Thyroid gland (tissue), 4 donors: ENCODE measurements at regions not wholly inside any gene's neighbourhood (a gene's known extent, or its start where the extent isn't known, plus 50 kb on each side); places are given as distances from the start of the nearest gene placed in this dataset.

Experiments
- DNase-seq, 2 donors: peaks; one replicate each; pipeline ENCODE4 v3.0.0-alpha.2; 2019
- H3K27ac ChIP-seq, 3 donors: fragments of 200-600 bp; sonication (generic); 1 replicate in 2 of 3; 2 replicates in 1 of 3; pipeline ENCODE4 v1.5.1; 2016 to 2019; ENCODE audit warnings: mild to moderate bottlenecking in 1 of 3, moderate library complexity in 1 of 3
- H3K27me3 ChIP-seq: fragments of 200-600 bp; sonication (generic); one replicate; pipeline ENCODE4 v1.5.1; 2019
- H3K36me3 ChIP-seq, 2 donors: fragments of 200-600 bp; sonication (generic); one replicate each; pipeline ENCODE4 v1.5.1; 2016 to 2019
- H3K4me1 ChIP-seq, 2 donors: fragments of 200-600 bp; sonication (generic); one replicate each; pipeline ENCODE4 v1.5.1; 2017 to 2019
- H3K4me3 ChIP-seq, 3 donors: fragments of 200-600 bp; sonication (generic); replicated peaks in 1 of 3; 1 replicate in 2 of 3; 2 replicates in 1 of 3; pipeline ENCODE4 v1.5.1; 2016; ENCODE audit warnings: mild to moderate bottlenecking in 1 of 3
- H3K9me3 ChIP-seq: fragments of 200-600 bp; sonication (generic); one replicate; pipeline ENCODE4 v1.5.1; 2017
- POLR2A ChIP-seq, 2 donors: fragments of 450-650 bp; IDR thresholded peaks; one replicate each; pipeline ENCODE4 v1.6.1; 2017; ENCODE audit warnings: antibody characterized with exemption in 2 of 2, mild to moderate bottlenecking in 2 of 2, moderate library complexity in 1 of 2
- WGBS, 2 donors: methylation state at CpG; one replicate each; pipeline ENCODE4 v1.1.5; 2017; 5-methylcytosine and 5-hydroxymethylcytosine counted together
- intact Hi-C: fragments of 100-400 bp; cut with DNase I; formaldehyde crosslinking; loops from one replicate; pipeline ENCODE4 v1.15.1; 2023
- TF ChIP-seq, protein P1 (sequence below), 6 experiments: fragments of 200-600 bp in 3 of 6; fragments of 450-650 bp in 3 of 6; sonication (generic) in 3 of 6; IDR thresholded peaks; one replicate each; pipeline ENCODE4 v1.5.1; 2016 to 2019; ENCODE audit warnings: antibody characterized with exemption in 6 of 6, mild to moderate bottlenecking in 2 of 6, inconsistent platforms in 1 of 6, moderate library complexity in 1 of 6

- intact Hi-C loops = no loop called here
- Histone ChIP-seq H3K4me1 (peaks cover 9% of the 10 kb centered on the region in 2 donors), H3K4me3 (no peak overlapping the region), H3K27ac (no peak overlapping the region), H3K27me3 (no peaks in the 10 kb centered on the region), H3K9me3 (no peaks in the 10 kb centered on the region), H3K36me3 (no peaks in the 10 kb centered on the region)
- no peak for TF ChIP-seq POLR2A (IDR thresholded peaks at IDR 0.05)
- TF ChIP-seq, protein P1, sequence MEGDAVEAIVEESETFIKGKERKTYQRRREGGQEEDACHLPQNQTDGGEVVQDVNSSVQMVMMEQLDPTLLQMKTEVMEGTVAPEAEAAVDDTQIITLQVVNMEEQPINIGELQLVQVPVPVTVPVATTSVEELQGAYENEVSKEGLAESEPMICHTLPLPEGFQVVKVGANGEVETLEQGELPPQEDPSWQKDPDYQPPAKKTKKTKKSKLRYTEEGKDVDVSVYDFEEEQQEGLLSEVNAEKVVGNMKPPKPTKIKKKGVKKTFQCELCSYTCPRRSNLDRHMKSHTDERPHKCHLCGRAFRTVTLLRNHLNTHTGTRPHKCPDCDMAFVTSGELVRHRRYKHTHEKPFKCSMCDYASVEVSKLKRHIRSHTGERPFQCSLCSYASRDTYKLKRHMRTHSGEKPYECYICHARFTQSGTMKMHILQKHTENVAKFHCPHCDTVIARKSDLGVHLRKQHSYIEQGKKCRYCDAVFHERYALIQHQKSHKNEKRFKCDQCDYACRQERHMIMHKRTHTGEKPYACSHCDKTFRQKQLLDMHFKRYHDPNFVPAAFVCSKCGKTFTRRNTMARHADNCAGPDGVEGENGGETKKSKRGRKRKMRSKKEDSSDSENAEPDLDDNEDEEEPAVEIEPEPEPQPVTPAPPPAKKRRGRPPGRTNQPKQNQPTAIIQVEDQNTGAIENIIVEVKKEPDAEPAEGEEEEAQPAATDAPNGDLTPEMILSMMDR (IDR thresholded peaks at IDR 0.05) = no peak
- no peak for DNase-seq
- 73 to 80% methylated on average over 6 to 10 of the region's 11 CpGs for WGBS, 2 donors
These were observed 60.4 kb upstream of the PSEN2 start for GRCh38 chr1:226809785-226810571.

DNA sequence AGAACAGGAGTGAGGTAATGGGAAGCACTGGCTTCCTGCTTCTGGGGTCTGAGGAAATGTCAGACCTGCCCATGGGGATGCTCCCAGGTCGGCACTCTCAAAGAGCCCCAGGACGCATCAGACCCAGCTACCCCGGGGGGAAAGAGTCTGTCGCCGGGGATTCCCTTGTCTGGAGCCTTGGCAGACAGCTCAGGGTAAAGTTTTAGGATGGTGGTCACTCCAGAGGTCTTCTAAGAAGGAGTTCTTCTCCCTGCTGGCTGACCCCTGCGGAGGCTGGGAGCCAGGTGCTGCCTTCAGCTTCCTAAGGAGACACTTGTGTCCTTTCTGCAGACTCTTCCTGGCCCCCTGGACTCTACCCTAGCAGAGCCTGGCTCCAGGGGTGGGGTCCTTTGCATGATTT lies 61.9 kb upstream of the PSEN2 start:
- no peak for TF ChIP-seq POLR2A (IDR thresholded peaks at IDR 0.05)
- TF ChIP-seq, protein P1 (IDR thresholded peaks at IDR 0.05) = no peak
- no peaks in the 10 kb centered on the region for H3K9me3 ChIP-seq
- H3K4me3 ChIP-seq = no peak overlapping the region
- intact Hi-C loops = no loop called here
- WGBS, 2 donors = 93 to 100% methylated on average over 1 to 3 of the region's 6 CpGs
- no peak for DNase-seq
- no peak overlapping the region for H3K27ac ChIP-seq
- H3K36me3 ChIP-seq = no peaks in the 10 kb centered on the region
- H3K4me1 ChIP-seq = no peaks in the 10 kb centered on the region
- no peaks in the 10 kb centered on the region for H3K27me3 ChIP-seq

- Histone ChIP-seq H3K27ac (no peak overlapping the region), H3K4me3 (no peak overlapping the region), H3K36me3 (no peaks in the 10 kb centered on the region), H3K27me3 (no peaks in the 10 kb centered on the region), H3K9me3 (no peaks in the 10 kb centered on the region), H3K4me1 (no peaks in the 10 kb centered on the region)
- DNase-seq = no peak
- WGBS, 2 donors = 44 to 50% methylated on average over 1 of the region's 1 CpG
- intact Hi-C loops = no loop called here
- no peak for TF ChIP-seq POLR2A (IDR thresholded peaks at IDR 0.05)
- TF ChIP-seq, protein P1 (IDR thresholded peaks at IDR 0.05) = no peak
These were observed 63.4 kb upstream of the PSEN2 start for GRCh38 chr1:226806988-226807387.

DNA sequence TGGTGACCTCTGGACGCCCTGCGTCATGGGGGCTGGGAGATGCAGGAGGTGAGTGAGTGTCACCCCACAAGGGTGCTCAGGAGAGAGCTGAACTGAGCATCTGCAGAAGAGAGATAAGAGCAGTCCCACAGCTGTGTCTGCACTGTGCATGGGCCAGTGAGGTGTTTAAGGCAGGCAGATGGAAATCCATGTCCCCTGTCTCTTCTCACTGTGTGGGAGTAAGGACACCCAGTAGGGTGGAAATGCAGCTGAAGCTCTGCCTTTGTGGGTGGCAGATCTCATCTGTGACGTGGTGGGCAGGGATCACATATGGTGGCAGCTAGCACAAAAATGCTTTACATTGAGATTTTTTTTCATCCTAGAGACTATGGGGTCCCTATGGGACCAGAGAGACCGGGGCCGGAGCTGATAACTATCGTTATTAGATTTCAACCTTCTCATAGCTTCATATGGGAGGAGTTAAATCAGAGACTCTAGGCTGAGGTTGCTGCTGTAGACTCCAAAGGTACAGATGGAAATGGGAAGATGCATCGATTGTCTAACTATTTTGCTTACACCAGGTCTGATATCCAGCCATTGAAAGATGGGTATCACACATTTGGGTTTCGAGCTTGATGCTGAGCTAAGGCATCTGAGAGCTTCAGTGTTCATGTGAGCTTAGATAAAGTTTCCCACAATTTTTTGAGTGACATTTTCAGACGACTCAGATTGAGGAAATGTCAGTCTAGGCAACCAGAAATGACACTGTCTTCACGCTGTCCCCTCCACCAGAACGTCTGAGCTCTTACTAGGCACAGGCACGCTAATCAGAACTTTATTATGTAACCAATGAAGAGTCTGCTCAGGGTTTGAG lies 65.3 kb upstream of the PSEN2 start:
- intact Hi-C loops = no loop called here
- WGBS, 2 donors = 79 to 82% methylated on average over 12 of the region's 12 CpGs
- Histone ChIP-seq H3K9me3 (no peaks in the 10 kb centered on the region), H3K27ac (no peak overlapping the region), H3K27me3 (no peaks in the 10 kb centered on the region), H3K36me3 (no peaks in the 10 kb centered on the region), H3K4me1 (no peaks in the 10 kb centered on the region), H3K4me3 (no peak overlapping the region)
- no peak for TF ChIP-seq POLR2A (IDR thresholded peaks at IDR 0.05)
- TF ChIP-seq, protein P1 (IDR thresholded peaks at IDR 0.05) = no peak
- no peak for DNase-seq
